Glutamatergic neuron (in vitro differentiated cells): ENCODE measurements at regions not wholly inside any gene's neighbourhood (a gene's known extent, or its start where the extent isn't known, plus 50 kb on each side); places are given as distances from the start of the nearest gene placed in this dataset.

Experiments used
- DNase-seq: peaks from one replicate; pipeline ENCODE4 v3.0.0; 2022
- H3K27ac Mint-ChIP-seq: one replicate; pipeline ENCODE4 v1.8.0; 2020; ENCODE audit warnings: mild to moderate bottlenecking, mixed read lengths, inconsistent platforms; ENCODE audit not compliant: unreplicated experiment
- H3K27me3 Mint-ChIP-seq: one replicate; pipeline ENCODE4 v1.8.0; 2020; ENCODE audit warnings: mild to moderate bottlenecking, moderate library complexity, mixed read lengths, inconsistent platforms; ENCODE audit not compliant: unreplicated experiment
- H3K36me3 Mint-ChIP-seq: one replicate; pipeline ENCODE4 v1.8.0; 2020; ENCODE audit warnings: mild to moderate bottlenecking, mixed read lengths, inconsistent platforms; ENCODE audit not compliant: unreplicated experiment
- H3K4me1 Mint-ChIP-seq: one replicate; pipeline ENCODE4 v1.8.0; 2020; ENCODE audit warnings: mild to moderate bottlenecking, low read depth, mixed read lengths, inconsistent platforms; ENCODE audit not compliant: unreplicated experiment
- H3K4me3 Mint-ChIP-seq: one replicate; pipeline ENCODE4 v1.8.0; 2020; ENCODE audit warnings: mild to moderate bottlenecking, mixed read lengths, inconsistent platforms; ENCODE audit not compliant: unreplicated experiment
- H3K9me3 Mint-ChIP-seq: one replicate; pipeline ENCODE4 v1.8.0; 2020; ENCODE audit warnings: mild to moderate bottlenecking, moderate library complexity, mixed read lengths, inconsistent platforms; ENCODE audit not compliant: unreplicated experiment
- CTCF ChIP-seq: fragments of 200-600 bp; sonication (generic); IDR thresholded peaks from one replicate; pipeline ENCODE4 v1.5.0; 2021; ENCODE audit not compliant: partially characterized antibody, unreplicated experiment

GRCh38 chr2:212730994-212731393, 192.4 kb upstream of the ERBB4 start:
- Mint-ChIP-seq H3K4me1 (no peaks in the 10 kb centered on the region), H3K4me3 (no peak overlapping the region), H3K36me3 (no peaks in the 10 kb centered on the region), H3K9me3 (no peaks in the 10 kb centered on the region), H3K27ac (no peak overlapping the region), H3K27me3 (no peaks in the 10 kb centered on the region)
- no peak for TF ChIP-seq CTCF
- DNase-seq, result no peak

- H3K4me1 Mint-ChIP-seq, result no peaks in the 10 kb centered on the region
- no peak for TF ChIP-seq CTCF
- H3K4me3 Mint-ChIP-seq, result no peak overlapping the region
- no peak overlapping the region for H3K27ac Mint-ChIP-seq
- no peaks in the 10 kb centered on the region for H3K9me3 Mint-ChIP-seq
- H3K27me3 Mint-ChIP-seq, result no peaks in the 10 kb centered on the region
- no peak for DNase-seq
- H3K36me3 Mint-ChIP-seq, result no peaks in the 10 kb centered on the region
These were observed 190.1 kb upstream of the ERBB4 start for GRCh38 chr2:212728717-212729116.

GRCh38 chr2:212727751-212728150, 189.1 kb upstream of the ERBB4 start:
- Mint-ChIP-seq H3K4me1 (no peaks in the 10 kb centered on the region), H3K36me3 (no peaks in the 10 kb centered on the region), H3K9me3 (no peaks in the 10 kb centered on the region), H3K4me3 (no peak overlapping the region), H3K27ac (no peak overlapping the region), H3K27me3 (no peaks in the 10 kb centered on the region)
- DNase-seq, result no peak
- no peak for TF ChIP-seq CTCF

- Mint-ChIP-seq H3K4me1 (no peaks in the 10 kb centered on the region), H3K36me3 (peaks cover 4% of the 10 kb centered on the region), H3K27ac (no peak overlapping the region), H3K9me3 (no peaks in the 10 kb centered on the region), H3K27me3 (no peaks in the 10 kb centered on the region), H3K4me3 (no peak overlapping the region)
- no peak for TF ChIP-seq CTCF
- no peak for DNase-seq
These were observed 187.8 kb upstream of the ERBB4 start for GRCh38 chr2:212726403-212726802.

- no peaks in the 10 kb centered on the region for H3K9me3 Mint-ChIP-seq
- H3K27ac Mint-ChIP-seq, result no peak overlapping the region
- H3K4me3 Mint-ChIP-seq, result no peak overlapping the region
- H3K36me3 Mint-ChIP-seq, result peaks cover 5% of the 10 kb centered on the region
- DNase-seq, result no peak
- no peaks in the 10 kb centered on the region for H3K27me3 Mint-ChIP-seq
- no peak for TF ChIP-seq CTCF
- H3K4me1 Mint-ChIP-seq, result no peaks in the 10 kb centered on the region
These were observed 186.6 kb upstream of the ERBB4 start for GRCh38 chr2:212725180-212725579.
